ENCODE measurements at regions not wholly inside any gene's neighbourhood (a gene's known extent, or its start where the extent isn't known, plus 50 kb on each side); places are given as distances from the start of the nearest gene placed in this dataset.

DNA sequence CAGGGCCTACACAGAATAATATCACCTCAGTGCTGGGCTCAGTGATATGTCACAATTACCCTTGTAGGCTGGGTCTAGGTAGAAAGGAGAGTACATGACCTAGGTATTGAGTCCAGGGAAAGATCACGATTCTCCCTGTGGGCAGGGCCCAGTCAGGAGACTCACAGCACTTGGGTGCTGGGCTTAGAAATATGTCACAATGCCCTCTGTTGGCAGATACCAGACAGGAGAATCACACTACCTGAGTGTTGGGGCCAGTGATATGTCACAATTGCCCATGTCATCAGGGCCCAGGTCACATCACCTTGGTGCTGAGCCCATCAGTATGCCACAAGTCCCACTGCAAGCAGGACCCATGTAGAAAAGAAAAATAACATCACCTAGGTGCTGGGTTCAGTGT lies 2105.5 kb downstream of the TP53TG3F start:
- no peak overlapping the region for H3K4me3 ChIP-seq (ENCODE audit: low read depth, low read length)
- TF ChIP-seq, protein P1, sequence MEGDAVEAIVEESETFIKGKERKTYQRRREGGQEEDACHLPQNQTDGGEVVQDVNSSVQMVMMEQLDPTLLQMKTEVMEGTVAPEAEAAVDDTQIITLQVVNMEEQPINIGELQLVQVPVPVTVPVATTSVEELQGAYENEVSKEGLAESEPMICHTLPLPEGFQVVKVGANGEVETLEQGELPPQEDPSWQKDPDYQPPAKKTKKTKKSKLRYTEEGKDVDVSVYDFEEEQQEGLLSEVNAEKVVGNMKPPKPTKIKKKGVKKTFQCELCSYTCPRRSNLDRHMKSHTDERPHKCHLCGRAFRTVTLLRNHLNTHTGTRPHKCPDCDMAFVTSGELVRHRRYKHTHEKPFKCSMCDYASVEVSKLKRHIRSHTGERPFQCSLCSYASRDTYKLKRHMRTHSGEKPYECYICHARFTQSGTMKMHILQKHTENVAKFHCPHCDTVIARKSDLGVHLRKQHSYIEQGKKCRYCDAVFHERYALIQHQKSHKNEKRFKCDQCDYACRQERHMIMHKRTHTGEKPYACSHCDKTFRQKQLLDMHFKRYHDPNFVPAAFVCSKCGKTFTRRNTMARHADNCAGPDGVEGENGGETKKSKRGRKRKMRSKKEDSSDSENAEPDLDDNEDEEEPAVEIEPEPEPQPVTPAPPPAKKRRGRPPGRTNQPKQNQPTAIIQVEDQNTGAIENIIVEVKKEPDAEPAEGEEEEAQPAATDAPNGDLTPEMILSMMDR (conservative IDR thresholded peaks at IDR 0.05; ENCODE audit: low read depth, low read length): no peak
- DNase-seq (ENCODE audit: low read depth): no peak

DNA sequence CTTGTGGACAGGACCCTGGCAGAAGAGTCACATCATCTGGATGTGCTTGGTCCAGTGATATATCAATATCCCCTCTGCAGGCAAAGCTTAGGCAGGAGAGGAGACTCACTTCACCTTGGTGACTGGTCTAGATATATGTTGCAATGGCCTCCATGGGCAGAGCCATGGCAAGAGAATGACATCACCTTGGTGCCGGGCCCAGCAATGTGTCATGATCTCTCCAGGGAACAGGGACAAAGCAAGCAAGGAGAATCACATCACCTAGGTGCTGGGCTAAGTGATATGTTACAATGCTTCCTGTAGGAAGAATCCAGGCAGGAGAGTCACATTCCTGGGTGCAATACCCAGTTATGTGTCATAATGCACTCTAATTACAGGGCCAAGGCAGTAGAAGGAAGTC lies 2106.2 kb downstream of the TP53TG3F start:
- TF ChIP-seq, protein P1 (conservative IDR thresholded peaks at IDR 0.05; ENCODE audit: low read depth, low read length): no peak
- DNase-seq (ENCODE audit: low read depth): no peak
- no peak overlapping the region for H3K4me3 ChIP-seq (ENCODE audit: low read depth, low read length)

DNA sequence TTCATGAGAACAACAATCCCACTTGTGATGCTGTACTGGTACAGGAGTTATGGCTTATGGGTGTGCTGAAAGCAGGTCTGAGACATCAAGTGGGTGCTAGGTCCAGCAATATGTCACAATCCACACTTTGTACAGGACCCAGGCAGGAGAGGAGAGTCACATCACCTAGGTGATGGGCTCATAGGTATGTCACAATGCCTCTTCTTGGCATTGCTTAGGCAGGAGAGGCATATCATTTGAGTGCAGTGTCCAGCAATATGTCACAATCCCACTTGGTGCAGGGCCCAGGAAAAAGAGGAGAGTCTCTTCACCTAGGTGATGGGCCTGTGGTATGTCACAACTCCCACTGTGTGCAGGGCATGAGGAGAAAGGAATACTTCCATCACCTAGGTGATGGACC lies 2110.0 kb downstream of the TP53TG3F start:
- H3K4me3 ChIP-seq (ENCODE audit: low read depth, low read length): no peak overlapping the region
- TF ChIP-seq, protein P1 (conservative IDR thresholded peaks at IDR 0.05; ENCODE audit: low read depth, low read length): no peak
- no peak for DNase-seq (ENCODE audit: low read depth)

DNA sequence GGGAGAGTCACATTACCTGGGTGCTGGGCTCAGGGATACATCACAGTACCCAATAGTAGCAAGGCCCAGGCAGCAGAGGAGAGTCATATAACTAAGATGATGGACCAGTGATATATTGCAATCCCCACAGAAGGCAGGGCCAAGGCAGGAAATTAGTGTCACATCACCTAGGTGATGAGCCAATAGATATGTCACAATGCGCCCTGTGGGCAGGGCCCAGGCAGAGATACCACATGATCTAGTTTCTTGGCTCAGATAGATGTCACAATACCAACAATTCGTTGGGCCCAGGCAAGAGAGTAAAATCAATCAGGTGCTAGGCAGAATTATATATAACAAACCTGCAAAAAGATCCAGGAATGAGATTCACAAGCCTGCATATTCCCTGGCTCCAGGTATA lies 2111.5 kb downstream of the TP53TG3F start:
- TF ChIP-seq, protein P1 (conservative IDR thresholded peaks at IDR 0.05; ENCODE audit: low read depth, low read length): no peak
- H3K4me3 ChIP-seq (ENCODE audit: low read depth, low read length): no peak overlapping the region
- DNase-seq (ENCODE audit: low read depth): no peak

DNA sequence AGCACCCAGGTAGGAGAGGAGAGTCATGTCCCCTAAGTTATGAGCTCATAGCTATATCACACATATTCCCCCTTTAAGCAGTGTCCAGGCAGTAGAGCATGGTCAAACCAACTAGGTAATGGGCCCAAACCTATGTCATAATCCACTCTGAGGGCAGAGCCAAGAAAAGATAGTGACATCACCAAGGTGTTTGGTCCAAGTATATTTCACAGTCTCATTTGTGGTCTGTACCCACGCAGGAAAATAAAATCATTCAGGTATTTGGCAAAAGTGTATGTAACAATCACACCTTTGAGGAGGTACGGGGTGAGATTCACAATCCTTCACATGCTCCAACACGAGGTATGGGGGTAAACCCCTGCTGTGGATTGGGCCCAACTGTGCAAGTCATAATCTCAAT lies 2112.8 kb downstream of the TP53TG3F start:
- DNase-seq (ENCODE audit: low read depth): no peak
- TF ChIP-seq, protein P1 (conservative IDR thresholded peaks at IDR 0.05; ENCODE audit: low read depth, low read length): no peak
- H3K4me3 ChIP-seq (ENCODE audit: low read depth, low read length): no peak overlapping the region

DNA sequence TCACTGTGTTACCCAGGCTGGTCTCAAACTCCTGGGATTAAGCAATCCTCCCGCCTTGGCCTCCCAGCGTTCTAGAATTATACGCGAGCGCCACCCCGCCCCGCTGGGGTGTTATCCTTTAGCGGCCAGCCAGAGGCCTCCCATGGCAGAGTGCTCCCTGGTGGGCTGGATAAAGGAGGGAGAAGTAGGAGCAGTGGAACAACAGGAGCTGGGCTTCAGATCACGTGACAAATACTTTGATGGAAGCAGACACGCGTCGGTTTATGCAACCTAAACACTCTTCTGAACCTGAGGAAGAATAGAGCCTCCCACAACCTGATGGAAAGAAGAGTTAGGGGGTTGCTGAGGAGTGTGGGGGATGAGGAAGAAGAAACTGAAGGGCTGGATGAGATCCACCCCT lies 2114.0 kb downstream of the TP53TG3F start:
- DNase-seq (ENCODE audit: low read depth): no peak
- TF ChIP-seq, protein P1 (conservative IDR thresholded peaks at IDR 0.05; ENCODE audit: low read depth, low read length): no peak
- H3K4me3 ChIP-seq (ENCODE audit: low read depth, low read length): no peak overlapping the region

DNA sequence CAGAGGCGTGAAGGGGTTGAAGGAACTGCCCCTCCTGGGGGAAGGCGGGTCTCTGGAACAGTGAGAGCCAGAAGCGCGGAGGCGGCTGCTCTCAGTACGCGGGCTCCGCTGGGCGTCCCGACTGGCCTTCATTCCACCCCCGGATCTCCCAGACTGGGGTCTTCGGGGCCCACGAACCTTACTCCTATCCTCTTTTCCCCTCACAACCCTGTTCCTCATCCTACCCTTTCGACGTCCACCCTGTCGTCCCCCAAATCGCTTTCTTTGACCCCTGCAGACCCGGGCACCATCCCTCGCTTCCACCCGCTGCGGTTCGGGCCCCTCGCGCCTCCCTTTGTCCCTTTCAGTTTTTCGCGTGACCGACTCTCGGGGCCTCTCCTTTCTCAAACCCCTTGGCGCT lies 2114.6 kb downstream of the TP53TG3F start:
- H3K4me3 ChIP-seq (ENCODE audit: low read depth, low read length): no peak overlapping the region
- DNase-seq (ENCODE audit: low read depth): no peak
- TF ChIP-seq, protein P1 (conservative IDR thresholded peaks at IDR 0.05; ENCODE audit: low read depth, low read length): no peak
